CD14-positive monocyte (primary cell): ENCODE measurements at regions not wholly inside any gene's neighbourhood (a gene's known extent, or its start where the extent isn't known, plus 50 kb on each side); places are given as distances from the start of the nearest gene placed in this dataset.

Experiments used
- DNase-seq, 3 donors: peaks; one replicate each; pipeline ENCODE4 v3.0.0-alpha.2; 2011 to 2022
- H2AFZ ChIP-seq: 2 replicates; pipeline ENCODE4 v1.6.0; 2012; ENCODE audit warnings: mild to moderate bottlenecking, low read depth, low read length, inconsistent platforms; ENCODE audit not compliant: insufficient read depth, poor library complexity, severe bottlenecking
- H3K27ac ChIP-seq, 2 donors: 1 replicate in 1 of 2; 2 replicates in 1 of 2; pipeline ENCODE4 v1.5.1; 2012 to 2013; ENCODE audit warnings: low read length in 2 of 2, control low read depth in 1 of 2, inconsistent platforms in 1 of 2, low read depth in 1 of 2, mild to moderate bottlenecking in 1 of 2
- H3K27me3 ChIP-seq, 2 donors: one replicate each; pipeline versions ENCODE4 v1.6.0 to v1.6.1; 2011 to 2013; ENCODE audit warnings: low read length in 2 of 2; ENCODE audit not compliant: control insufficient read depth in 2 of 2, insufficient read depth in 2 of 2
- H3K36me3 ChIP-seq, 2 donors: replicated peaks in 1 of 2; 1 replicate in 1 of 2; 2 replicates in 1 of 2; pipeline versions ENCODE4 v1.5.1 to v1.6.1; 2012 to 2013; ENCODE audit warnings: low read length in 2 of 2, control low read depth in 1 of 2, inconsistent platforms in 1 of 2, mild to moderate bottlenecking in 1 of 2; ENCODE audit not compliant: insufficient read depth in 2 of 2, control insufficient read depth in 1 of 2
- H3K4me1 ChIP-seq, 2 donors: 1 replicate in 1 of 2; 2 replicates in 1 of 2; pipeline versions ENCODE4 v1.5.1 to v1.6.1; 2012 to 2013; ENCODE audit warnings: low read length in 2 of 2, control low read depth in 1 of 2, inconsistent platforms in 1 of 2, mild to moderate bottlenecking in 1 of 2, moderate library complexity in 1 of 2; ENCODE audit not compliant: insufficient read depth in 2 of 2, control insufficient read depth in 1 of 2
- H3K4me2 ChIP-seq: replicated peaks from 2 replicates; pipeline ENCODE3; 2012; ENCODE audit warnings: low read length, moderate library complexity, mild to moderate bottlenecking; ENCODE audit not compliant: poor library complexity, severe bottlenecking; ENCODE audit errors: extremely low read depth
- H3K4me3 ChIP-seq, 3 experiments: fragments of 200-600 bp in 1 of 3; sonication (generic) in 1 of 3; replicated peaks in 1 of 3; 1 replicate in 2 of 3; 2 replicates in 1 of 3; pipeline ENCODE4 v1.5.1; 2011 to 2013; ENCODE audit warnings: low read length in 3 of 3, mild to moderate bottlenecking in 3 of 3, control low read depth in 2 of 3, low read depth in 2 of 3, inconsistent platforms in 1 of 3, moderate library complexity in 1 of 3
- H3K79me2 ChIP-seq: 2 replicates; pipeline ENCODE4 v1.6.0; 2012; ENCODE audit warnings: mild to moderate bottlenecking, control low read depth, inconsistent platforms, low read length, moderate library complexity; ENCODE audit not compliant: insufficient read depth
- H3K9ac ChIP-seq: 2 replicates; pipeline ENCODE4 v1.6.0; 2017; ENCODE audit warnings: low read length, mild to moderate bottlenecking; ENCODE audit not compliant: insufficient read depth, poor library complexity, severe bottlenecking
- H3K9me3 ChIP-seq, 2 donors: replicated peaks in 1 of 2; 1 replicate in 1 of 2; 2 replicates in 1 of 2; pipeline versions ENCODE4 v1.5.1 to v1.6.1; 2012 to 2013; ENCODE audit warnings: low read length in 2 of 2, control low read depth in 1 of 2; ENCODE audit not compliant: control insufficient read depth in 1 of 2, insufficient read depth in 1 of 2
- H4K20me1 ChIP-seq: 2 replicates; pipeline ENCODE4 v1.6.0; 2012; ENCODE audit warnings: mild to moderate bottlenecking, low read length, control low read depth, moderate library complexity; ENCODE audit not compliant: insufficient read depth
- H3K27ac Mint-ChIP-seq, 7 donors: one replicate each; pipeline ENCODE4 v1.8.0; 2020; ENCODE audit warnings: mild to moderate bottlenecking in 7 of 7, mixed read lengths in 7 of 7, moderate library complexity in 6 of 7, inconsistent platforms in 2 of 7
- H3K27me3 Mint-ChIP-seq, 3 donors: one replicate each; pipeline ENCODE4 v1.8.0; 2021 to 2022; ENCODE audit warnings: low read depth in 3 of 3, mild to moderate bottlenecking in 3 of 3, mixed read lengths in 3 of 3, moderate library complexity in 3 of 3, inconsistent platforms in 1 of 3
- H3K36me3 Mint-ChIP-seq, 2 donors: one replicate each; pipeline ENCODE4 v1.8.0; 2020; ENCODE audit warnings: mixed read lengths in 2 of 2, inconsistent platforms in 1 of 2, mild to moderate bottlenecking in 1 of 2
- H3K4me1 Mint-ChIP-seq: one replicate; pipeline ENCODE4 v1.8.0; 2020; ENCODE audit warnings: mild to moderate bottlenecking, mixed read lengths
- H3K4me3 Mint-ChIP-seq, 2 donors: one replicate each; pipeline ENCODE4 v1.8.0; 2020; ENCODE audit warnings: mild to moderate bottlenecking in 2 of 2, mixed read lengths in 2 of 2, moderate library complexity in 1 of 2
- H3K9me3 Mint-ChIP-seq, 7 donors: one replicate each; pipeline ENCODE4 v1.8.0; 2020 to 2022; ENCODE audit warnings: mixed read lengths in 7 of 7, mild to moderate bottlenecking in 6 of 7, moderate library complexity in 6 of 7, inconsistent platforms in 2 of 7
- CTCF ChIP-seq: fragments of 200-600 bp; IDR thresholded peaks from one replicate; pipeline ENCODE4 v1.8.0; 2022; ENCODE audit warnings: antibody characterized with exemption, mild to moderate bottlenecking
- WGBS: methylation state at CpG from one replicate; pipeline ENCODE4 v1.1.5; 2013; ENCODE audit warnings: missing lambda C conversion rate; ENCODE audit not compliant: insufficient coverage; 5-methylcytosine and 5-hydroxymethylcytosine counted together
- intact Hi-C, 2 donors: fragments of 100-400 bp; cut with micrococcal nuclease; formaldehyde crosslinking; loops; one replicate each; pipeline versions ENCODE4 v1.15.0 to v1.15.1; 2023

- Histone ChIP-seq H3K9me3 (peaks cover 10 to 14% of the 10 kb centered on the region in 2 donors), H3K36me3 (no peaks in the 10 kb centered on the region), H3K79me2 (no peaks in the 10 kb centered on the region), H2AFZ (no peak overlapping the region), H3K4me1 (no peaks in the 10 kb centered on the region), H4K20me1 (no peaks in the 10 kb centered on the region), H3K27me3 (no peaks in the 10 kb centered on the region), H3K9ac (no peak overlapping the region), H3K4me2 (no peak overlapping the region), H3K4me3 (no peak overlapping the region), H3K27ac (no peak overlapping the region)
- Mint-ChIP-seq H3K36me3 (no peaks in the 10 kb centered on the region), H3K4me3 (no peak overlapping the region), H3K9me3 (peaks cover 4 to 23% (median 12%) of the 10 kb centered on the region in 7 donors), H3K27ac (no peak overlapping the region), H3K4me1 (peaks cover 2% of the 10 kb centered on the region), H3K27me3 (peaks cover 1 to 12% (median 2%) of the 10 kb centered on the region in 3 donors)
- TF ChIP-seq CTCF = no peak
- no peak for DNase-seq
- intact Hi-C loops = no loop called here
Observed at GRCh38 chr10:21205328-21205727, 308.2 kb upstream of the NEBL start.

GRCh38 chr10:21203473-21204107, 306.5 kb upstream of the NEBL start:
- Histone ChIP-seq H3K4me1 (no peaks in the 10 kb centered on the region), H4K20me1 (no peaks in the 10 kb centered on the region), H3K36me3 (no peaks in the 10 kb centered on the region), H3K4me3 (no peak overlapping the region), H3K27me3 (no peaks in the 10 kb centered on the region), H3K9me3 (peaks cover 11 to 19% of the 10 kb centered on the region in 2 donors), H2AFZ (no peak overlapping the region), H3K27ac (no peak overlapping the region), H3K79me2 (no peaks in the 10 kb centered on the region), H3K9ac (no peak overlapping the region), H3K4me2 (no peak overlapping the region)
- H3K36me3 Mint-ChIP-seq = no peaks in the 10 kb centered on the region
- no peak for DNase-seq
- H3K4me3 Mint-ChIP-seq = no peak overlapping the region
- peaks cover 4 to 25% (median 15%) of the 10 kb centered on the region in 7 donors for H3K9me3 Mint-ChIP-seq
- H3K27me3 Mint-ChIP-seq = peaks cover 1 to 12% (median 2%) of the 10 kb centered on the region in 3 donors
- H3K4me1 Mint-ChIP-seq = no peaks in the 10 kb centered on the region
- no peak overlapping the region for H3K27ac Mint-ChIP-seq
- 87% methylated on average over 8 of the region's 10 CpGs for WGBS
- intact Hi-C loops = no loop called here
- TF ChIP-seq CTCF = no peak
